T-helper 1 cell (primary cell): ENCODE measurements at regions not wholly inside any gene's neighbourhood (a gene's known extent, or its start where the extent isn't known, plus 50 kb on each side); places are given as distances from the start of the nearest gene placed in this dataset.

Experiments used
- DNase-seq, 5 donors: peaks; one replicate each; pipeline ENCODE4 v3.0.0-alpha.2; 2012 to 2020

- DNase-seq: no peak
Measured at GRCh38 chr9:16245756-16246440, 624.6 kb downstream of the BNC2 start.

GRCh38 chr9:16246785-16247184, 623.7 kb downstream of the BNC2 start:
- no peak for DNase-seq

GRCh38 chr9:16247188-16247875, 623.1 kb downstream of the BNC2 start:
- DNase-seq: no peak

GRCh38 chr9:16248822-16249221, 621.6 kb downstream of the BNC2 start:
- no peak for DNase-seq

GRCh38 chr9:16252616-16253015, 617.9 kb downstream of the BNC2 start:
- no peak for DNase-seq

- no peak for DNase-seq
Measured at GRCh38 chr9:16254674-16255073, 615.8 kb downstream of the BNC2 start.

- DNase-seq: no peak
Measured at GRCh38 chr9:16255217-16255616, 615.3 kb downstream of the BNC2 start.

GRCh38 chr9:16257604-16258003, 612.9 kb downstream of the BNC2 start:
- no peak for DNase-seq

GRCh38 chr9:16258191-16258590, 612.3 kb downstream of the BNC2 start:
- no peak for DNase-seq

- DNase-seq: no peak
Measured at GRCh38 chr9:16258708-16259107, 611.8 kb downstream of the BNC2 start.

GRCh38 chr9:16262477-16263261, 607.8 kb downstream of the BNC2 start:
- no peak for DNase-seq

GRCh38 chr9:16265688-16266087, 604.8 kb downstream of the BNC2 start:
- no peak for DNase-seq

- DNase-seq: no peak
Measured at GRCh38 chr9:16266648-16267276, 603.7 kb downstream of the BNC2 start.

GRCh38 chr9:16267281-16268066, 603.0 kb downstream of the BNC2 start:
- DNase-seq: no peak

GRCh38 chr9:16268067-16268881, 602.2 kb downstream of the BNC2 start:
- no peak for DNase-seq

GRCh38 chr9:16271967-16272366, 598.5 kb downstream of the BNC2 start:
- DNase-seq: no peak

- DNase-seq: no peak
Measured at GRCh38 chr9:16272776-16273175, 597.7 kb downstream of the BNC2 start.

- DNase-seq: no peak
Measured at GRCh38 chr9:16275795-16276624, 594.5 kb downstream of the BNC2 start.

GRCh38 chr9:16276866-16277265, 593.6 kb downstream of the BNC2 start:
- DNase-seq: no peak

- DNase-seq: no peak
Measured at GRCh38 chr9:16277471-16277960, 593.0 kb downstream of the BNC2 start.
